Panc1 (cell line): ENCODE measurements at regions not wholly inside any gene's neighbourhood (a gene's known extent, or its start where the extent isn't known, plus 50 kb on each side); places are given as distances from the start of the nearest gene placed in this dataset.

Experiments used
- ATAC-seq: fragments of 200-7000 bp; cut with Tn5 transposase; 2 replicates; pipeline ENCODE4 v1.9.1; 2020; ENCODE audit warnings: mild to moderate bottlenecking, moderate library complexity
- BruUV-seq: library from RNA; stranded (reverse); fragments of 400-500 nt; replicated peaks from 2 replicates; lab custom pipeline; 2021; lab: Mats Ljungman, UMichigan
- CTCF ChIA-PET: fragments of 300-600 bp; sonication (Branson Sonifier 250); formaldehyde crosslinking; loops from one replicate; lab custom pipeline; 2022; ENCODE audit warnings: antibody characterized with exemption; lab: Charles Lee
- POLR2A ChIA-PET: fragments of 300-600 bp; sonication (Branson Sonifier 250); formaldehyde crosslinking; loops from one replicate; lab custom pipeline; 2022; ENCODE audit warnings: antibody characterized with exemption; lab: Charles Lee
- DNase-seq: peaks from one replicate; pipeline ENCODE4 v3.0.0-alpha.2; 2010; ENCODE audit warnings: low read depth, low spot score
- H3K27ac ChIP-seq: 2 replicates; pipeline ENCODE4 v1.5.1; 2011; ENCODE audit warnings: mild to moderate bottlenecking, low read length, inconsistent platforms
- H3K27me3 ChIP-seq: fragments of 200-500 bp; sonication (Bioruptor generic); 2 replicates; pipeline ENCODE4 v1.6.0; 2014; ENCODE audit warnings: low read length, inconsistent platforms; ENCODE audit not compliant: control insufficient read depth, insufficient read depth
- H3K36me3 ChIP-seq: fragments of 200-500 bp; sonication (Bioruptor generic); 2 replicates; pipeline ENCODE4 v1.5.1; 2014; ENCODE audit warnings: inconsistent platforms, mild to moderate bottlenecking, low read length, moderate library complexity; ENCODE audit not compliant: control insufficient read depth, insufficient read depth
- H3K4me1 ChIP-seq: 2 replicates; pipeline ENCODE4 v1.5.1; 2011; ENCODE audit warnings: inconsistent platforms, mild to moderate bottlenecking, low read length, moderate library complexity; ENCODE audit not compliant: control insufficient read depth, insufficient read depth
- H3K4me3 ChIP-seq, 2 experiments: 2 replicates each; pipeline ENCODE4 v1.5.1; 2011 to 2012; ENCODE audit warnings: low read depth in 2 of 2, low read length in 2 of 2, mild to moderate bottlenecking in 2 of 2, inconsistent platforms in 1 of 2, moderate library complexity in 1 of 2
- H3K9me3 ChIP-seq: fragments of 200-500 bp; sonication (Bioruptor generic); 2 replicates; pipeline ENCODE4 v1.5.1; 2014; ENCODE audit warnings: low read depth, mild to moderate bottlenecking, inconsistent platforms, low read length, moderate library complexity; ENCODE audit not compliant: control insufficient read depth, insufficient read depth
- POLR2AphosphoS5 ChIP-seq: IDR thresholded peaks from 2 replicates; pipeline ENCODE4 v1.6.1; 2012; ENCODE audit warnings: mild to moderate bottlenecking, low read depth, low read length, moderate library complexity
- SIN3A ChIP-seq: IDR thresholded peaks from 2 replicates; pipeline ENCODE4 v1.6.1; 2012; ENCODE audit warnings: low read depth, mild to moderate bottlenecking, low read length, moderate library complexity, borderline replicate concordance; ENCODE audit not compliant: insufficient read depth
- TCF7L2 ChIP-seq: IDR thresholded peaks from 2 replicates; pipeline ENCODE4 v1.6.1; 2011; ENCODE audit warnings: mild to moderate bottlenecking, low read depth, low read length, inconsistent platforms
- in situ Hi-C: cut with HindIII; loops from 2 replicates; pipeline ENCODE4 v1.10.0; 2016; ENCODE audit warnings: low sequenced_read_pairs, low pct_unique_long_range_greater_than_20kb
- intact Hi-C: fragments of 100-400 bp; cut with micrococcal nuclease; formaldehyde crosslinking; loops from one replicate; pipeline ENCODE4 v1.10.0; 2022; ENCODE audit not compliant: unreplicated experiment
- TF ChIP-seq, protein P1 (sequence below): fragments of 450-650 bp; IDR thresholded peaks from 2 replicates; pipeline ENCODE4 v1.5.1; 2017; ENCODE audit warnings: mild to moderate bottlenecking
- TF ChIP-seq, protein P2 (sequence below), 2 experiments: IDR thresholded peaks; 2 replicates each; pipeline ENCODE4 v1.6.1; 2011 to 2012; ENCODE audit warnings: low read depth in 2 of 2, control low read depth in 1 of 2, low read length in 1 of 2, mild to moderate bottlenecking in 1 of 2, moderate library complexity in 1 of 2; ENCODE audit not compliant: insufficient read depth in 1 of 2

DNA sequence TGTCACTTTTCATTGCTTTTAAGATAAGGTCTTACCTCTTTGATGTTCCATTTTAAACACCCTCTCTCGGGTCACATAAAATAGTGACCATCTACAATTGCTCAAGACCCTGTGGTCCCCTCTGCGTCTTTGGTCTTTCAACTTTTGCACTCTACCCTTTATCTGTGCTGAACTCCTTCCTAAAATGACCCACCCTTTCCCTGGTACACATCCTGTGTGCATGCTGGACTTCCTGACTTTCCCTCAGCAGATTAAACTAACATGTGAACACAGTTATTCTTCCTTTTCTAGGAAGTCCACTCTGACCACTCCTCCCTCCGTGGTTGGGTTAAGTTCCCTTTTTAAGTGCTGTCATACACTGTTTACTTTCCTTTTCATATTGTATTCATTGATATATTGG, 414.2 kb downstream of the GABRB3 start:
- ChIA-PET POLR2A (no interaction called here), CTCF (no interaction called here)
- no peaks in the 10 kb centered on the region for H3K36me3 ChIP-seq
- H3K27ac ChIP-seq = no peak overlapping the region
- TF ChIP-seq, protein P1, sequence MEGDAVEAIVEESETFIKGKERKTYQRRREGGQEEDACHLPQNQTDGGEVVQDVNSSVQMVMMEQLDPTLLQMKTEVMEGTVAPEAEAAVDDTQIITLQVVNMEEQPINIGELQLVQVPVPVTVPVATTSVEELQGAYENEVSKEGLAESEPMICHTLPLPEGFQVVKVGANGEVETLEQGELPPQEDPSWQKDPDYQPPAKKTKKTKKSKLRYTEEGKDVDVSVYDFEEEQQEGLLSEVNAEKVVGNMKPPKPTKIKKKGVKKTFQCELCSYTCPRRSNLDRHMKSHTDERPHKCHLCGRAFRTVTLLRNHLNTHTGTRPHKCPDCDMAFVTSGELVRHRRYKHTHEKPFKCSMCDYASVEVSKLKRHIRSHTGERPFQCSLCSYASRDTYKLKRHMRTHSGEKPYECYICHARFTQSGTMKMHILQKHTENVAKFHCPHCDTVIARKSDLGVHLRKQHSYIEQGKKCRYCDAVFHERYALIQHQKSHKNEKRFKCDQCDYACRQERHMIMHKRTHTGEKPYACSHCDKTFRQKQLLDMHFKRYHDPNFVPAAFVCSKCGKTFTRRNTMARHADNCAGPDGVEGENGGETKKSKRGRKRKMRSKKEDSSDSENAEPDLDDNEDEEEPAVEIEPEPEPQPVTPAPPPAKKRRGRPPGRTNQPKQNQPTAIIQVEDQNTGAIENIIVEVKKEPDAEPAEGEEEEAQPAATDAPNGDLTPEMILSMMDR = no peak
- TF ChIP-seq TCF7L2 = no peak
- no peak for TF ChIP-seq SIN3A
- no peak for TF ChIP-seq POLR2AphosphoS5
- TF ChIP-seq, protein P2, sequence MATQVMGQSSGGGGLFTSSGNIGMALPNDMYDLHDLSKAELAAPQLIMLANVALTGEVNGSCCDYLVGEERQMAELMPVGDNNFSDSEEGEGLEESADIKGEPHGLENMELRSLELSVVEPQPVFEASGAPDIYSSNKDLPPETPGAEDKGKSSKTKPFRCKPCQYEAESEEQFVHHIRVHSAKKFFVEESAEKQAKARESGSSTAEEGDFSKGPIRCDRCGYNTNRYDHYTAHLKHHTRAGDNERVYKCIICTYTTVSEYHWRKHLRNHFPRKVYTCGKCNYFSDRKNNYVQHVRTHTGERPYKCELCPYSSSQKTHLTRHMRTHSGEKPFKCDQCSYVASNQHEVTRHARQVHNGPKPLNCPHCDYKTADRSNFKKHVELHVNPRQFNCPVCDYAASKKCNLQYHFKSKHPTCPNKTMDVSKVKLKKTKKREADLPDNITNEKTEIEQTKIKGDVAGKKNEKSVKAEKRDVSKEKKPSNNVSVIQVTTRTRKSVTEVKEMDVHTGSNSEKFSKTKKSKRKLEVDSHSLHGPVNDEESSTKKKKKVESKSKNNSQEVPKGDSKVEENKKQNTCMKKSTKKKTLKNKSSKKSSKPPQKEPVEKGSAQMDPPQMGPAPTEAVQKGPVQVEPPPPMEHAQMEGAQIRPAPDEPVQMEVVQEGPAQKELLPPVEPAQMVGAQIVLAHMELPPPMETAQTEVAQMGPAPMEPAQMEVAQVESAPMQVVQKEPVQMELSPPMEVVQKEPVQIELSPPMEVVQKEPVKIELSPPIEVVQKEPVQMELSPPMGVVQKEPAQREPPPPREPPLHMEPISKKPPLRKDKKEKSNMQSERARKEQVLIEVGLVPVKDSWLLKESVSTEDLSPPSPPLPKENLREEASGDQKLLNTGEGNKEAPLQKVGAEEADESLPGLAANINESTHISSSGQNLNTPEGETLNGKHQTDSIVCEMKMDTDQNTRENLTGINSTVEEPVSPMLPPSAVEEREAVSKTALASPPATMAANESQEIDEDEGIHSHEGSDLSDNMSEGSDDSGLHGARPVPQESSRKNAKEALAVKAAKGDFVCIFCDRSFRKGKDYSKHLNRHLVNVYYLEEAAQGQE (IDR thresholded peaks at IDR 0.05; ENCODE audit: insufficient read depth in 1 of 2, low read depth in 2 of 2, low read length in 1 of 2) = no peak
- H3K27me3 ChIP-seq = no peaks in the 10 kb centered on the region
- in situ Hi-C loops = no loop called here
- no peak overlapping the region for H3K4me3 ChIP-seq
- DNase-seq (no peak), ATAC-seq (no peak)
- intact Hi-C loops = no loop called here
- H3K4me1 ChIP-seq = no peaks in the 10 kb centered on the region
- H3K9me3 ChIP-seq = no peaks in the 10 kb centered on the region
- BruUV-seq = no TSS peak

DNA sequence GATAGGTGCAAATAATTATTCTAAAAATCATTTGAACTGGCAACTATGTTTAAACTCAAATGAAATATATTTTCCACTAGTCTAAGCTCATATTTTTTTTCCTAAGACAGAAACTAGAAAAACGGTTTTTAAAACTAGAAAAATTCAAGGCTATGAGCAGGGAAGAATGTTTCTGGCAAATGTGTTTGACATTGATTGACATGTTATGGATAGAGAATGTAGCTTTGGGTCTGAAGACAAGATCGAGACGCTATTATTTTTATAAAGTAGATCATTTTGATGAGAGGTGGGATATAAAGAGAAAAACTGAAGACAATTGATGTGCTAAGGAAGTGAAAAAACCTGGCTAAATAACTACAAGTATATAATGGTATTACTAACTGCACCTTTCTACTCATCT, 415.2 kb downstream of the GABRB3 start:
- in situ Hi-C loops = no loop called here
- TF ChIP-seq, protein P1 = no peak
- TF ChIP-seq, protein P2 (IDR thresholded peaks at IDR 0.05; ENCODE audit: insufficient read depth in 1 of 2, low read depth in 2 of 2, low read length in 1 of 2) = no peak
- no peak for TF ChIP-seq TCF7L2
- TF ChIP-seq POLR2AphosphoS5 = no peak
- no peak overlapping the region for H3K27ac ChIP-seq

More for the DNA sequence above, 415.2 kb downstream of the GABRB3 start:
- ChIA-PET POLR2A (no interaction called here), CTCF (no interaction called here)
- no TSS peak for BruUV-seq
- H3K4me1 ChIP-seq = no peaks in the 10 kb centered on the region
- no peaks in the 10 kb centered on the region for H3K27me3 ChIP-seq
- no peaks in the 10 kb centered on the region for H3K36me3 ChIP-seq
- DNase-seq (no peak), ATAC-seq (no peak)
- intact Hi-C loops = no loop called here
- H3K4me3 ChIP-seq = no peak overlapping the region
- H3K9me3 ChIP-seq = no peaks in the 10 kb centered on the region
